NCI-H1694 treated with DMSO at 0.1 percent for 48 hours (cell line): ENCODE measurements at regions not wholly inside any gene's neighbourhood (a gene's known extent, or its start where the extent isn't known, plus 50 kb on each side); places are given as distances from the start of the nearest gene placed in this dataset.
"Not testable (repeated sequence)": the region's sequence is repeated elsewhere in the genome, so short reads cannot be mapped to it uniquely, and the experiment has no call there.

Source experiments
- DNase-seq: peaks from one replicate; lab custom pipeline; 2025; lab: John Stamatoyannopoulos, UW

GRCh38 chr4:124105212-124105611 is 607.3 kb downstream of the ANKRD50 start:
- DNase-seq: no peak

- no peak for DNase-seq
Observed at GRCh38 chr4:124111411-124111810, 601.1 kb downstream of the ANKRD50 start.

GRCh38 chr4:124111922-124112321 is 600.6 kb downstream of the ANKRD50 start:
- no peak for DNase-seq

GRCh38 chr4:124118061-124118460 is 594.5 kb downstream of the ANKRD50 start:
- no peak for DNase-seq

GRCh38 chr4:124121461-124121971 is 591.0 kb downstream of the ANKRD50 start:
- no peak for DNase-seq

GRCh38 chr4:124123181-124123580 is 589.4 kb downstream of the ANKRD50 start:
- no peak for DNase-seq

- no peak for DNase-seq
Observed at GRCh38 chr4:124123721-124124120, 588.8 kb downstream of the ANKRD50 start.

- not testable (repeated sequence) for DNase-seq
Observed at GRCh38 chr4:124131324-124131723, 581.2 kb downstream of the ANKRD50 start.

GRCh38 chr4:124132161-124132560 is 580.4 kb downstream of the ANKRD50 start:
- DNase-seq: no peak

- no peak for DNase-seq
Observed at GRCh38 chr4:124133753-124134152, 578.8 kb downstream of the ANKRD50 start.

- DNase-seq: no peak
Observed at GRCh38 chr4:124135409-124135813, 577.1 kb downstream of the ANKRD50 start.

GRCh38 chr4:124139044-124139443 is 573.5 kb downstream of the ANKRD50 start:
- no peak for DNase-seq

- no peak for DNase-seq
Observed at GRCh38 chr4:124143632-124144031, 568.9 kb downstream of the ANKRD50 start.

GRCh38 chr4:124144238-124144654 is 568.3 kb downstream of the ANKRD50 start:
- DNase-seq: no peak

- no peak for DNase-seq
Observed at GRCh38 chr4:124146068-124146467, 566.5 kb downstream of the ANKRD50 start.

GRCh38 chr4:124151031-124151430 is 561.5 kb downstream of the ANKRD50 start:
- DNase-seq: no peak

- no peak for DNase-seq
Observed at GRCh38 chr4:124152132-124152531, 560.4 kb downstream of the ANKRD50 start.

GRCh38 chr4:124155239-124155638 is 557.3 kb downstream of the ANKRD50 start:
- DNase-seq: no peak

- no peak for DNase-seq
Observed at GRCh38 chr4:124157396-124158083, 555.0 kb downstream of the ANKRD50 start.

GRCh38 chr4:124163401-124163800 is 549.1 kb downstream of the ANKRD50 start:
- no peak for DNase-seq

GRCh38 chr4:124167602-124168001 is 544.9 kb downstream of the ANKRD50 start:
- no peak for DNase-seq

GRCh38 chr4:124169524-124169923 is 543.0 kb downstream of the ANKRD50 start:
- not testable (repeated sequence) for DNase-seq

- DNase-seq: no peak
Observed at GRCh38 chr4:124173912-124174311, 538.6 kb downstream of the ANKRD50 start.
